ENCODE measurements at regions not wholly inside any gene's neighbourhood (a gene's known extent, or its start where the extent isn't known, plus 50 kb on each side); places are given as distances from the start of the nearest gene placed in this dataset.

GRCh38 chr10:65090991-65091390 is 1569.8 kb downstream of the REEP3 start:
- TF ChIP-seq CTCF (IDR thresholded peaks at IDR 0.05) = no peak
- no peak for TF ChIP-seq EZH2 (IDR thresholded peaks at IDR 0.05; ENCODE audit: borderline replicate concordance, insufficient read depth, low read depth, low read length, poor library complexity, severe bottlenecking)

All from B cell (primary cell).